H9 (cell line): ENCODE measurements at regions not wholly inside any gene's neighbourhood (a gene's known extent, or its start where the extent isn't known, plus 50 kb on each side); places are given as distances from the start of the nearest gene placed in this dataset.

Experiments
- DNase-seq: peaks from one replicate; pipeline ENCODE4 v3.0.0-alpha.2; 2017
- H2AFZ ChIP-seq: one replicate; pipeline ENCODE4 v1.6.1; 2013; ENCODE audit warnings: mild to moderate bottlenecking, low read length, control low read depth, moderate library complexity
- H2AK5ac ChIP-seq: 2 replicates; pipeline ENCODE4 v1.6.1; 2013; ENCODE audit warnings: low read length, control low read depth, mixed read lengths; ENCODE audit not compliant: insufficient read length
- H2BK120ac ChIP-seq: one replicate; pipeline ENCODE4 v1.6.1; 2013; ENCODE audit warnings: low read depth, mild to moderate bottlenecking, low read length, control low read depth, inconsistent platforms; ENCODE audit not compliant: poor library complexity, severe bottlenecking
- H2BK12ac ChIP-seq: 2 replicates; pipeline ENCODE4 v1.6.1; 2013; ENCODE audit warnings: low read length, control low read depth, mixed read lengths, low read depth; ENCODE audit not compliant: insufficient read length
- H2BK15ac ChIP-seq: 2 replicates; pipeline ENCODE4 v1.6.1; 2013; ENCODE audit warnings: low read depth, low read length, control low read depth
- H2BK20ac ChIP-seq: one replicate; pipeline ENCODE4 v1.6.1; 2013; ENCODE audit warnings: low read depth, mild to moderate bottlenecking, low read length, control low read depth, inconsistent platforms; ENCODE audit not compliant: poor library complexity, severe bottlenecking
- H2BK5ac ChIP-seq: 2 replicates; pipeline ENCODE4 v1.6.1; 2013; ENCODE audit warnings: low read length, control low read depth, mixed read lengths; ENCODE audit not compliant: insufficient read length
- H3K14ac ChIP-seq: 2 replicates; pipeline ENCODE4 v1.6.1; 2013; ENCODE audit warnings: low read length, control low read depth; ENCODE audit not compliant: insufficient read depth
- H3K18ac ChIP-seq: 2 replicates; pipeline ENCODE4 v1.6.1; 2013; ENCODE audit warnings: low read depth, mild to moderate bottlenecking, mixed read lengths, low read length, control low read depth; ENCODE audit not compliant: insufficient read length
- H3K23ac ChIP-seq: 2 replicates; pipeline ENCODE4 v1.6.1; 2013; ENCODE audit warnings: low read length, control low read depth, mixed read lengths, low read depth; ENCODE audit not compliant: insufficient read length
- H3K23me2 ChIP-seq: 2 replicates; pipeline ENCODE4 v1.6.1; 2013; ENCODE audit warnings: low read depth, mild to moderate bottlenecking, mixed read lengths, low read length, control low read depth; ENCODE audit not compliant: insufficient read length, poor library complexity, severe bottlenecking
- H3K27ac ChIP-seq: 2 replicates; pipeline ENCODE4 v1.5.1; 2013; ENCODE audit warnings: low read length, control low read depth, mixed read lengths, low read depth; ENCODE audit not compliant: insufficient read length
- H3K27me3 ChIP-seq: 2 replicates; pipeline ENCODE4 v1.6.1; 2013; ENCODE audit warnings: low read length, control low read depth, inconsistent platforms; ENCODE audit not compliant: insufficient read depth
- H3K4ac ChIP-seq: 2 replicates; pipeline ENCODE4 v1.6.1; 2013; ENCODE audit warnings: low read depth, mild to moderate bottlenecking, control low read depth, inconsistent platforms, low read length, moderate library complexity
- H3K4me1 ChIP-seq: 2 replicates; pipeline ENCODE4 v1.6.1; 2013; ENCODE audit warnings: low read length, control low read depth, inconsistent platforms; ENCODE audit not compliant: insufficient read depth
- H3K4me2 ChIP-seq: 2 replicates; pipeline ENCODE4 v1.6.1; 2013; ENCODE audit warnings: low read length, control low read depth, mixed read lengths; ENCODE audit not compliant: insufficient read length, insufficient read depth
- H3K56ac ChIP-seq: 2 replicates; pipeline ENCODE4 v1.6.1; 2013; ENCODE audit warnings: low read depth, mild to moderate bottlenecking, mixed read lengths, low read length, control low read depth; ENCODE audit not compliant: insufficient read length
- H3K79me1 ChIP-seq: 2 replicates; pipeline ENCODE4 v1.6.1; 2013; ENCODE audit warnings: low read depth, mild to moderate bottlenecking, moderate library complexity, low read length, control low read depth, inconsistent platforms; ENCODE audit not compliant: insufficient read depth, poor library complexity, severe bottlenecking
- H3K79me2 ChIP-seq: 2 replicates; pipeline ENCODE4 v1.6.1; 2013; ENCODE audit warnings: low read length, control low read depth, inconsistent platforms; ENCODE audit not compliant: insufficient read depth
- H3K9ac ChIP-seq: 2 replicates; pipeline ENCODE4 v1.6.1; 2013; ENCODE audit warnings: low read length, control low read depth, mixed read lengths; ENCODE audit not compliant: insufficient read length; ENCODE audit errors: extremely low read depth
- H3K9me3 ChIP-seq: one replicate; pipeline ENCODE4 v1.6.1; 2013; ENCODE audit warnings: low read depth, low read length, inconsistent platforms; ENCODE audit not compliant: control insufficient read depth
- H3T11ph ChIP-seq: one replicate; pipeline ENCODE4 v1.6.1; 2013; ENCODE audit warnings: mild to moderate bottlenecking, low read length, control low read depth, inconsistent platforms
- H4K20me1 ChIP-seq: one replicate; pipeline ENCODE4 v1.6.1; 2013; ENCODE audit not compliant: control insufficient read depth, insufficient read length, insufficient read depth
- H4K5ac ChIP-seq: 2 replicates; pipeline ENCODE4 v1.6.1; 2013; ENCODE audit warnings: low read depth, mild to moderate bottlenecking, mixed read lengths, low read length, control low read depth; ENCODE audit not compliant: insufficient read length
- H4K8ac ChIP-seq: replicated peaks from 2 replicates; pipeline ENCODE4 v1.6.1; 2013; ENCODE audit warnings: low read length, control low read depth, mixed read lengths, low read depth; ENCODE audit not compliant: insufficient read length
- H4K91ac ChIP-seq: 2 replicates; pipeline ENCODE4 v1.6.1; 2013; ENCODE audit warnings: low read depth, mild to moderate bottlenecking, moderate library complexity, mixed read lengths, low read length, control low read depth; ENCODE audit not compliant: insufficient read length
- H3K27ac Mint-ChIP-seq, 3 experiments: 2 replicates in 2 of 3; 3 replicates in 1 of 3; pipeline ENCODE4 v1.8.0; 2020 to 2021; ENCODE audit warnings: mixed read lengths in 3 of 3, mild to moderate bottlenecking in 1 of 3, moderate library complexity in 1 of 3
- H3K27me3 Mint-ChIP-seq: 2 replicates; pipeline ENCODE4 v1.8.0; 2021; ENCODE audit warnings: low read depth, mild to moderate bottlenecking, moderate library complexity, mixed read lengths
- H3K36me3 Mint-ChIP-seq, 3 experiments: 2 replicates in 2 of 3; 3 replicates in 1 of 3; pipeline ENCODE4 v1.8.0; 2020 to 2021; ENCODE audit warnings: low read depth in 3 of 3, mixed read lengths in 3 of 3; ENCODE audit not compliant: insufficient read depth in 1 of 3
- H3K4me1 Mint-ChIP-seq, 2 experiments: 2 replicates each; pipeline ENCODE4 v1.8.0; 2020; ENCODE audit warnings: mixed read lengths in 2 of 2
- H3K4me3 Mint-ChIP-seq, 2 experiments: 2 replicates in 1 of 2; 3 replicates in 1 of 2; pipeline ENCODE4 v1.8.0; 2020 to 2021; ENCODE audit warnings: mild to moderate bottlenecking in 2 of 2, mixed read lengths in 2 of 2, moderate library complexity in 1 of 2
- H3K9me3 Mint-ChIP-seq, 2 experiments: 2 replicates in 1 of 2; 3 replicates in 1 of 2; pipeline ENCODE4 v1.8.0; 2020; ENCODE audit warnings: mild to moderate bottlenecking in 2 of 2, mixed read lengths in 2 of 2, moderate library complexity in 1 of 2
- WGBS: extraction: QIAGEN DNeasy Blood & Tissue Kit; methylation state at CpG from one replicate; pipeline ENCODE4 v1.1.7; 2013; ENCODE audit warnings: missing lambda C conversion rate, low lambda C conversion rate, mixed read lengths; ENCODE audit not compliant: insufficient read length; ENCODE audit errors: extremely low coverage; 5-methylcytosine and 5-hydroxymethylcytosine counted together
- TF ChIP-seq, protein P1 (sequence below): fragments of 200-600 bp; sonication (generic); conservative IDR thresholded peaks from 3 replicates; pipeline ENCODE4 v1.8.0; 2021; ENCODE audit warnings: antibody characterized with exemption, mild to moderate bottlenecking

DNA sequence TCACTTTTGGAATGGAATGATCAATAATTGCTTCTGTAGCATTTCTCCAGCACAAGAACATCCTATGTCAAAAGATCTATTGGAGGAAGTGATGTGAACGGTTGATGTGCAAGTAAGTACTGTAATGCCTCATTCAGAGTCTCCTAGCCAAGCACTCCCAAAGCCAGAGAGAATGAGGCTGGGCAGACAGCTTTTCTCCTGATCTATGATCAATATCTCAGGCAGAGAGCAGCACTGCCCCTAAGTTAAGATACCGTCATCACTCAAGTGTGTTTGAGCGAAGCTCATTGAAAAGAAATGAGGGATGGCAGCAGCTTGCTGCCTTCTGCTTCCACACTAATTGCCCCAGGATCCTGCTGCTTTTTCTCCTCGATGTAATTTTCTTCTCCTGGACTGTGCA is 324.1 kb upstream of the GRAMD2B start:
- Histone ChIP-seq H3K4ac (no peak overlapping the region), H3K56ac (no peak overlapping the region), H4K5ac (no peak overlapping the region), H2BK5ac (no peak overlapping the region), H3K9ac (no peak overlapping the region), H3K79me1 (no peaks in the 10 kb centered on the region), H3K27ac (no peak overlapping the region), H3K27me3 (no peaks in the 10 kb centered on the region), H3K4me2 (no peak overlapping the region), H3T11ph (no peak overlapping the region), H3K14ac (no peak overlapping the region), H3K4me1 (no peaks in the 10 kb centered on the region), H3K79me2 (no peaks in the 10 kb centered on the region), H4K8ac (no peak overlapping the region), H3K23me2 (no peaks in the 10 kb centered on the region), H2AK5ac (no peak overlapping the region), H4K20me1 (no peaks in the 10 kb centered on the region), H2AFZ (no peak overlapping the region), H2BK12ac (no peak overlapping the region), H2BK15ac (no peak overlapping the region), H3K23ac (no peak overlapping the region), H4K91ac (no peak overlapping the region), H2BK20ac (no peak overlapping the region), H2BK120ac (no peak overlapping the region), H3K9me3 (no peaks in the 10 kb centered on the region), H3K18ac (no peak overlapping the region)
- Mint-ChIP-seq H3K4me1 (peaks cover 0 to 4% of the 10 kb centered on the region in 2 experiments; a peak in 1 of 4 replicates), H3K27me3 (no peaks in the 10 kb centered on the region; the same call in 1 of the 2 replicates), H3K27ac (no peak overlapping the region), H3K9me3 (peaks cover 0 to 4% of the 10 kb centered on the region in 2 experiments; a peak in 3 of 5 replicates), H3K36me3 (peaks cover 0 to 9% (median 2%) of the 10 kb centered on the region in 3 experiments; a peak in 3 of 7 replicates), H3K4me3 (no peak overlapping the region)
- TF ChIP-seq, protein P1, sequence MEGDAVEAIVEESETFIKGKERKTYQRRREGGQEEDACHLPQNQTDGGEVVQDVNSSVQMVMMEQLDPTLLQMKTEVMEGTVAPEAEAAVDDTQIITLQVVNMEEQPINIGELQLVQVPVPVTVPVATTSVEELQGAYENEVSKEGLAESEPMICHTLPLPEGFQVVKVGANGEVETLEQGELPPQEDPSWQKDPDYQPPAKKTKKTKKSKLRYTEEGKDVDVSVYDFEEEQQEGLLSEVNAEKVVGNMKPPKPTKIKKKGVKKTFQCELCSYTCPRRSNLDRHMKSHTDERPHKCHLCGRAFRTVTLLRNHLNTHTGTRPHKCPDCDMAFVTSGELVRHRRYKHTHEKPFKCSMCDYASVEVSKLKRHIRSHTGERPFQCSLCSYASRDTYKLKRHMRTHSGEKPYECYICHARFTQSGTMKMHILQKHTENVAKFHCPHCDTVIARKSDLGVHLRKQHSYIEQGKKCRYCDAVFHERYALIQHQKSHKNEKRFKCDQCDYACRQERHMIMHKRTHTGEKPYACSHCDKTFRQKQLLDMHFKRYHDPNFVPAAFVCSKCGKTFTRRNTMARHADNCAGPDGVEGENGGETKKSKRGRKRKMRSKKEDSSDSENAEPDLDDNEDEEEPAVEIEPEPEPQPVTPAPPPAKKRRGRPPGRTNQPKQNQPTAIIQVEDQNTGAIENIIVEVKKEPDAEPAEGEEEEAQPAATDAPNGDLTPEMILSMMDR = no peak
- WGBS = no CpG with 5 or more reads among the region's 4 CpGs
- DNase-seq = no peak
